ENCODE measurements at regions not wholly inside any gene's neighbourhood (a gene's known extent, or its start where the extent isn't known, plus 50 kb on each side); places are given as distances from the start of the nearest gene placed in this dataset.

DNA sequence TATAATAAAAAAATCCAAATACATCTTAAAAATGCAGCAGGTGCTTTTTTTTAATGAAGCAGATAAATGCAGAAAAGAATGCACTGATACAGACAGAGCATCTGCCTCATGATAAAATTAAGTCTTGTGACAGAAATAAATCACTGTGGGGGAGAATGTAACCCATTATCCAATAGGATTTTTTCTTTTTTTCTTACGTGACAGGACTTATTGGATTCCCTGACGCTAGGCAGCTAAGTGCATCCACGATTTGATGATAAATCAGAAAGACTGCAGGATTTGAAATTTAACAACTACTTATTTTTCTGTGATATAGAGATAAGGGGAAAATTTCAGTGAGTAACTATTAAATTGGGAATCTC lies 110.6 kb upstream of the PPARGC1A start:
- Histone ChIP-seq H4K20me1 (ENCODE audit: insufficient read depth, low read length, poor library complexity, severe bottlenecking) (no peaks in the 10 kb centered on the region), H3K27me3 (ENCODE audit: insufficient read depth, low read length, poor library complexity, severe bottlenecking) (no peaks in the 10 kb centered on the region), H3K9me3 (ENCODE audit: insufficient read depth, low read depth, low read length) (no peaks in the 10 kb centered on the region; the same call in 1 of the 2 replicates), H3F3A (ENCODE audit: low read depth) (no peaks in the 10 kb centered on the region), H3K4me1 (ENCODE audit: insufficient read depth, low read length, poor library complexity, severe bottlenecking) (no peaks in the 10 kb centered on the region), H2AFZ (ENCODE audit: low read length) (no peak overlapping the region), H3K36me3 (ENCODE audit: insufficient read depth, low read length) (no peaks in the 10 kb centered on the region), H3K4me3 (ENCODE audit: low read length, poor library complexity, severe bottlenecking) (no peak overlapping the region), H3K9me2 (replicated peaks; ENCODE audit: low read depth, low read length) (no peaks in the 10 kb centered on the region), H3K9ac (ENCODE audit: low read depth, low read length, poor library complexity, severe bottlenecking) (no peak overlapping the region), H3K4me2 (ENCODE audit: low read depth, low read length, poor library complexity, severe bottlenecking) (no peak overlapping the region), H3K79me2 (ENCODE audit: insufficient read depth, low read length) (no peaks in the 10 kb centered on the region)
- no peak for TF ChIP-seq EZH2phosphoT487 (IDR thresholded peaks at IDR 0.05; ENCODE audit: borderline replicate concordance)
- TF ChIP-seq, protein P1, sequence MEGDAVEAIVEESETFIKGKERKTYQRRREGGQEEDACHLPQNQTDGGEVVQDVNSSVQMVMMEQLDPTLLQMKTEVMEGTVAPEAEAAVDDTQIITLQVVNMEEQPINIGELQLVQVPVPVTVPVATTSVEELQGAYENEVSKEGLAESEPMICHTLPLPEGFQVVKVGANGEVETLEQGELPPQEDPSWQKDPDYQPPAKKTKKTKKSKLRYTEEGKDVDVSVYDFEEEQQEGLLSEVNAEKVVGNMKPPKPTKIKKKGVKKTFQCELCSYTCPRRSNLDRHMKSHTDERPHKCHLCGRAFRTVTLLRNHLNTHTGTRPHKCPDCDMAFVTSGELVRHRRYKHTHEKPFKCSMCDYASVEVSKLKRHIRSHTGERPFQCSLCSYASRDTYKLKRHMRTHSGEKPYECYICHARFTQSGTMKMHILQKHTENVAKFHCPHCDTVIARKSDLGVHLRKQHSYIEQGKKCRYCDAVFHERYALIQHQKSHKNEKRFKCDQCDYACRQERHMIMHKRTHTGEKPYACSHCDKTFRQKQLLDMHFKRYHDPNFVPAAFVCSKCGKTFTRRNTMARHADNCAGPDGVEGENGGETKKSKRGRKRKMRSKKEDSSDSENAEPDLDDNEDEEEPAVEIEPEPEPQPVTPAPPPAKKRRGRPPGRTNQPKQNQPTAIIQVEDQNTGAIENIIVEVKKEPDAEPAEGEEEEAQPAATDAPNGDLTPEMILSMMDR (conservative IDR thresholded peaks at IDR 0.05; ENCODE audit: low read length), result no peak

DNA sequence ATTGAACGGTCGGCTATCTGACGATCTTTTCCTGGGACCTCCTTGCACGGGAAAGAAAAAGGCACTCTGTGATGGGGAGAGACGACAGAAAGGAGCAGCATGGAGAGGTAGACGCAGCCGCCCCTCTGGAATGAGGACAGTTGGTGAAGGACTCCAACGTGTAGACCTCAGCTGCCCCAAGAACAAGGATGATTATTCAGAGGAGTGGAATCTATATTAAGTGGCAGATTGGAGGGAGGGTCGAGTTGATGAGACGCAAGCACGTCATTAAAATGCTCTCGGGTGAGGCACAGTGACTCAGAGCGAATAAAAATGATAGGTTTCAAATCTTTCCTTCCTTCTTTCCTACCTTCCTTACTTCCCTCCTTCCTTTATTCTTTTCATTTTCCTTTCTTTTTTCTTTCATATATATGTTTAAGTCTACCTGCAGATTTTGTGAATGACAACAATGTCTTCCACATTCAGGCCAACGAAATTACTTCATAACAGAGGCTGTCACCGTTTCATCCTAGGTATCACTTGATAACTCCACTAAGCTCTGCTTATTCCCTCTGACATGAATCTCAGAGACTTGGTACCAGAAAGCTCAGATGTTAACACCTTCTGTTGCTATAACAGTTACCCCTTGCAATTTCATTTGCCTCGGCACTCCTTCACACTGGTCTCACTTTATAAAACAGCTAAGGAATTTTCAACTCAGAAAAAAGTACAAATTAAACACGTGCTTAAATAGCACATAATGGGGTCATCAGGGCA lies 110.0 kb upstream of the PPARGC1A start:
- no peak overlapping the region for H3K9ac ChIP-seq (ENCODE audit: low read depth, low read length, poor library complexity, severe bottlenecking)
- no peaks in the 10 kb centered on the region for H3K79me2 ChIP-seq (ENCODE audit: insufficient read depth, low read length)
- H3K27me3 ChIP-seq (ENCODE audit: insufficient read depth, low read length, poor library complexity, severe bottlenecking), result no peaks in the 10 kb centered on the region
- H3K9me2 ChIP-seq (replicated peaks; ENCODE audit: low read depth, low read length), result no peaks in the 10 kb centered on the region
- no peak overlapping the region for H3K4me3 ChIP-seq (ENCODE audit: low read length, poor library complexity, severe bottlenecking)
- H4K20me1 ChIP-seq (ENCODE audit: insufficient read depth, low read length, poor library complexity, severe bottlenecking), result no peaks in the 10 kb centered on the region
- H3K4me2 ChIP-seq (ENCODE audit: low read depth, low read length, poor library complexity, severe bottlenecking), result no peak overlapping the region
- no peaks in the 10 kb centered on the region for H3K36me3 ChIP-seq (ENCODE audit: insufficient read depth, low read length)
- TF ChIP-seq EZH2phosphoT487 (IDR thresholded peaks at IDR 0.05; ENCODE audit: borderline replicate concordance), result no peak
- TF ChIP-seq, protein P1 (conservative IDR thresholded peaks at IDR 0.05; ENCODE audit: low read length), result no peak
- H2AFZ ChIP-seq (ENCODE audit: low read length), result no peak overlapping the region
- H3K9me3 ChIP-seq (ENCODE audit: insufficient read depth, low read depth, low read length), result no peaks in the 10 kb centered on the region; the same call in 1 of the 2 replicates
- no peaks in the 10 kb centered on the region for H3K4me1 ChIP-seq (ENCODE audit: insufficient read depth, low read length, poor library complexity, severe bottlenecking)
- no peaks in the 10 kb centered on the region for H3F3A ChIP-seq (ENCODE audit: low read depth)

DNA sequence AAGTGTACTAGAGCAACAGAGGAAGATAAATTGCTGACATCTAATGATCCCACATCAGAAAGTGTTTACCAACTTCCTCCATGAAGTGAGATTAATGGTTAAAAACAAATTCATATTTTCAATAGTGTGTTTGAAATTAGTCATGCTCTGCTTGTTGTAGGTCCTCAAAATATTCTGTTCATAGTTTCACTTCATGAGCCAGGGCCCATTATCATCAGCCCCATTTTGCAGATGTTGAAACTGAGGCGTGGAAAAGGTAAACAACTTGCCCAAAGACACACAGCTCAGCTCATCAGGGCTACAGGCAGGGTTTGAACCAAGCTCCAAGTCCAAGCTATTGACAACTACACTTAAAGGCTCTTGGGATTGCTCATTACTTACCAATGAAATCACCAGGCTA lies 103.5 kb upstream of the PPARGC1A start:
- Histone ChIP-seq H4K20me1 (ENCODE audit: insufficient read depth, low read length, poor library complexity, severe bottlenecking) (no peaks in the 10 kb centered on the region), H3F3A (ENCODE audit: low read depth) (no peaks in the 10 kb centered on the region), H3K4me1 (ENCODE audit: insufficient read depth, low read length, poor library complexity, severe bottlenecking) (no peaks in the 10 kb centered on the region), H3K79me2 (ENCODE audit: insufficient read depth, low read length) (no peaks in the 10 kb centered on the region), H3K27me3 (ENCODE audit: insufficient read depth, low read length, poor library complexity, severe bottlenecking) (no peaks in the 10 kb centered on the region), H3K9me3 (ENCODE audit: insufficient read depth, low read depth, low read length) (no peaks in the 10 kb centered on the region), H3K4me3 (ENCODE audit: low read length, poor library complexity, severe bottlenecking) (no peak overlapping the region), H2AFZ (ENCODE audit: low read length) (no peak overlapping the region), H3K9me2 (replicated peaks; ENCODE audit: low read depth, low read length) (no peaks in the 10 kb centered on the region), H3K36me3 (ENCODE audit: insufficient read depth, low read length) (no peaks in the 10 kb centered on the region), H3K4me2 (ENCODE audit: low read depth, low read length, poor library complexity, severe bottlenecking) (no peak overlapping the region), H3K9ac (ENCODE audit: low read depth, low read length, poor library complexity, severe bottlenecking) (no peak overlapping the region)
- TF ChIP-seq, protein P1 (conservative IDR thresholded peaks at IDR 0.05; ENCODE audit: low read length), result no peak
- no peak for TF ChIP-seq EZH2phosphoT487 (IDR thresholded peaks at IDR 0.05; ENCODE audit: borderline replicate concordance)
